ENCODE measurements at regions not wholly inside any gene's neighbourhood (a gene's known extent, or its start where the extent isn't known, plus 50 kb on each side); places are given as distances from the start of the nearest gene placed in this dataset.

GRCh38 chr14:104475256-104475655 lies 104.3 kb upstream of the C14orf180 start:
- H2AFZ ChIP-seq (ENCODE audit: low read depth, low read length) = no peak overlapping the region
- TF ChIP-seq CTCF (IDR thresholded peaks at IDR 0.05; ENCODE audit: borderline replicate concordance, extremely low read depth, low read length, poor library complexity, severe bottlenecking) = no peak
- no peak for TF ChIP-seq EZH2 (IDR thresholded peaks at IDR 0.05; ENCODE audit: borderline replicate concordance, low read depth, low read length, severe bottlenecking)
- no peaks in the 10 kb centered on the region for H3K36me3 ChIP-seq (ENCODE audit: insufficient read depth, low read length)
- no peaks in the 10 kb centered on the region for H3K79me2 ChIP-seq (ENCODE audit: insufficient read depth, low read length)
- no peaks in the 10 kb centered on the region for H4K20me1 ChIP-seq (ENCODE audit: insufficient read depth, low read length)
- no peak overlapping the region for H3K9ac ChIP-seq (ENCODE audit: low read depth, low read length)
- no peaks in the 10 kb centered on the region for H3K9me3 ChIP-seq (ENCODE audit: insufficient read depth, low read length, severe bottlenecking)
- no peaks in the 10 kb centered on the region for H3K4me1 ChIP-seq (ENCODE audit: insufficient read depth, low read length)
- H3K4me2 ChIP-seq (ENCODE audit: insufficient read depth, low read length) = no peak overlapping the region
- ATAC-seq (ENCODE audit: insufficient read depth, low read depth) (no peak), DNase-seq (no peak)
- no peaks in the 10 kb centered on the region for H3K27me3 ChIP-seq (ENCODE audit: insufficient read depth, low read length, poor library complexity)
- H3K27ac ChIP-seq (ENCODE audit: low read length) = no peak overlapping the region
- no peak overlapping the region for H3K4me3 ChIP-seq (ENCODE audit: low read depth in 1 of 2, low read length in 2 of 2)

- DNase-seq (no peak), ATAC-seq (ENCODE audit: insufficient read depth, low read depth) (no peak)
- no peaks in the 10 kb centered on the region for H3K4me1 ChIP-seq (ENCODE audit: insufficient read depth, low read length)
- H4K20me1 ChIP-seq (ENCODE audit: insufficient read depth, low read length) = no peaks in the 10 kb centered on the region
- H3K36me3 ChIP-seq (ENCODE audit: insufficient read depth, low read length) = no peaks in the 10 kb centered on the region
- no peaks in the 10 kb centered on the region for H3K79me2 ChIP-seq (ENCODE audit: insufficient read depth, low read length)
- H3K4me3 ChIP-seq (ENCODE audit: low read depth in 1 of 2, low read length in 2 of 2) = no peak overlapping the region
- TF ChIP-seq CTCF (IDR thresholded peaks at IDR 0.05; ENCODE audit: borderline replicate concordance, extremely low read depth, low read length, poor library complexity, severe bottlenecking) = no peak
- TF ChIP-seq EZH2 (IDR thresholded peaks at IDR 0.05; ENCODE audit: borderline replicate concordance, low read depth, low read length, severe bottlenecking) = no peak
- H3K9me3 ChIP-seq (ENCODE audit: insufficient read depth, low read length, severe bottlenecking) = peaks cover 3% of the 10 kb centered on the region
- no peak overlapping the region for H2AFZ ChIP-seq (ENCODE audit: low read depth, low read length)
- no peak overlapping the region for H3K4me2 ChIP-seq (ENCODE audit: insufficient read depth, low read length)
- no peak overlapping the region for H3K27ac ChIP-seq (ENCODE audit: low read length)
- no peak overlapping the region for H3K9ac ChIP-seq (ENCODE audit: low read depth, low read length)
- H3K27me3 ChIP-seq (ENCODE audit: insufficient read depth, low read length, poor library complexity) = no peaks in the 10 kb centered on the region
Observed at GRCh38 chr14:104475802-104476201, 103.8 kb upstream of the C14orf180 start.

GRCh38 chr14:104476437-104476836 lies 103.1 kb upstream of the C14orf180 start:
- Histone ChIP-seq H2AFZ (ENCODE audit: low read depth, low read length) (no peak overlapping the region), H3K27me3 (ENCODE audit: insufficient read depth, low read length, poor library complexity) (no peaks in the 10 kb centered on the region), H3K9me3 (ENCODE audit: insufficient read depth, low read length, severe bottlenecking) (peaks cover 7% of the 10 kb centered on the region), H4K20me1 (ENCODE audit: insufficient read depth, low read length) (no peaks in the 10 kb centered on the region), H3K9ac (ENCODE audit: low read depth, low read length) (no peak overlapping the region), H3K4me2 (ENCODE audit: insufficient read depth, low read length) (no peak overlapping the region), H3K4me3 (ENCODE audit: low read depth in 1 of 2, low read length in 2 of 2) (no peak overlapping the region), H3K4me1 (ENCODE audit: insufficient read depth, low read length) (no peaks in the 10 kb centered on the region), H3K36me3 (ENCODE audit: insufficient read depth, low read length) (no peaks in the 10 kb centered on the region), H3K79me2 (ENCODE audit: insufficient read depth, low read length) (no peaks in the 10 kb centered on the region), H3K27ac (ENCODE audit: low read length) (no peak overlapping the region)
- ATAC-seq (ENCODE audit: insufficient read depth, low read depth) (no peak), DNase-seq (no peak)
- TF ChIP-seq CTCF (IDR thresholded peaks at IDR 0.05; ENCODE audit: borderline replicate concordance, extremely low read depth, low read length, poor library complexity, severe bottlenecking) (no peak), EZH2 (IDR thresholded peaks at IDR 0.05; ENCODE audit: borderline replicate concordance, low read depth, low read length, severe bottlenecking) (no peak)

GRCh38 chr14:104477117-104477623 lies 102.4 kb upstream of the C14orf180 start:
- no peak overlapping the region for H3K9ac ChIP-seq (ENCODE audit: low read depth, low read length)
- no peak overlapping the region for H3K4me2 ChIP-seq (ENCODE audit: insufficient read depth, low read length)
- DNase-seq = no peak
- H3K27me3 ChIP-seq (ENCODE audit: insufficient read depth, low read length, poor library complexity) = no peaks in the 10 kb centered on the region
- no peaks in the 10 kb centered on the region for H3K4me1 ChIP-seq (ENCODE audit: insufficient read depth, low read length)
- no peak for TF ChIP-seq CTCF (IDR thresholded peaks at IDR 0.05; ENCODE audit: borderline replicate concordance, extremely low read depth, low read length, poor library complexity, severe bottlenecking)
- no peak for TF ChIP-seq EZH2 (IDR thresholded peaks at IDR 0.05; ENCODE audit: borderline replicate concordance, low read depth, low read length, severe bottlenecking)
- no peaks in the 10 kb centered on the region for H4K20me1 ChIP-seq (ENCODE audit: insufficient read depth, low read length)
- H3K9me3 ChIP-seq (ENCODE audit: insufficient read depth, low read length, severe bottlenecking) = peaks cover 7% of the 10 kb centered on the region
- no peaks in the 10 kb centered on the region for H3K36me3 ChIP-seq (ENCODE audit: insufficient read depth, low read length)
- ATAC-seq (ENCODE audit: insufficient read depth, low read depth) = no peak
- H3K79me2 ChIP-seq (ENCODE audit: insufficient read depth, low read length) = no peaks in the 10 kb centered on the region
- no peak overlapping the region for H3K27ac ChIP-seq (ENCODE audit: low read length)
- no peak overlapping the region for H2AFZ ChIP-seq (ENCODE audit: low read depth, low read length)
- H3K4me3 ChIP-seq (ENCODE audit: low read depth in 1 of 2, low read length in 2 of 2) = no peak overlapping the region
